Lower lobe of right lung (tissue), 2 donors: ENCODE measurements at regions not wholly inside any gene's neighbourhood (a gene's known extent, or its start where the extent isn't known, plus 50 kb on each side); places are given as distances from the start of the nearest gene placed in this dataset.

Experiments used
- ATAC-seq, 2 donors: fragments of 200-7000 bp; cut with Tn5 transposase; one replicate each; pipeline ENCODE4 v1.9.1; 2020 to 2022; ENCODE audit warnings: mild to moderate bottlenecking in 2 of 2, moderate library complexity in 2 of 2
- DNase-seq: peaks from one replicate; pipeline ENCODE4 v3.0.0-alpha.2; 2020
- H3K27ac ChIP-seq: fragments of 200-600 bp; one replicate; pipeline ENCODE4 v1.8.0; 2022
- H3K27me3 ChIP-seq: fragments of 200-600 bp; one replicate; pipeline ENCODE4 v1.8.0; 2022; ENCODE audit warnings: low read depth
- H3K36me3 ChIP-seq: fragments of 200-600 bp; one replicate; pipeline ENCODE4 v1.8.0; 2022; ENCODE audit warnings: mild to moderate bottlenecking
- H3K4me1 ChIP-seq: fragments of 200-600 bp; one replicate; pipeline ENCODE4 v1.8.0; 2022
- H3K4me3 ChIP-seq: fragments of 200-600 bp; one replicate; pipeline ENCODE4 v1.8.0; 2022; ENCODE audit warnings: mild to moderate bottlenecking
- H3K9me3 ChIP-seq: fragments of 200-600 bp; one replicate; pipeline ENCODE4 v1.8.0; 2022
- intact Hi-C: fragments of 100-400 bp; cut with DNase I; formaldehyde crosslinking; loops from one replicate; pipeline ENCODE4 v1.11.0; 2022
- TF ChIP-seq, protein P1 (sequence below): fragments of 200-600 bp; IDR thresholded peaks from one replicate; pipeline ENCODE4 v1.8.0; 2022; ENCODE audit warnings: antibody characterized with exemption, mild to moderate bottlenecking
- donor health status: DM: no; HTN: yes; CAD: no; lungs with severe emphysema.

DNA sequence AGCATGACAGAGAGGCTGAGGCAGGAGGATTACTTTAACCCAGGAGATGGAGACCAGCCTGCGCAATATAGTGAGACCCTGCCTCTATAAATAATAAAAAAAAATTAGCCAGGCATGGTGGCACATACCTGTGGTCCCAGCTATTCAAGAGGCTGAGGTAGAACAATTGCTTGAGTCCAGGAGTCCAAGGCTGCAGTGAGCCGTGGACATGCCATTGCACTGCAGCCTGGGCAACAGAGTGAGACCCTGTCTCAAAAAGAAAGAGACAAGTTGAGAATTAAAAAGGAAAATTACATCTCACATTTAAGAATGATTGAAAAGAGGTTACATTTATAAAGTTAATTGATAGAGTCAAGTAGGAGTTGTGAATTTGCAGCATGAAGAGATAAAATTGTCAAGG lies 91.4 kb upstream of the TMPO start:
- no peaks in the 10 kb centered on the region for H3K9me3 ChIP-seq
- intact Hi-C loops, result loop anchor here (5.0 kb wide), 1 partner anchor 88 kb away; no protein-coding TSS in a partner anchor
- H3K36me3 ChIP-seq, result no peaks in the 10 kb centered on the region
- TF ChIP-seq, protein P1, sequence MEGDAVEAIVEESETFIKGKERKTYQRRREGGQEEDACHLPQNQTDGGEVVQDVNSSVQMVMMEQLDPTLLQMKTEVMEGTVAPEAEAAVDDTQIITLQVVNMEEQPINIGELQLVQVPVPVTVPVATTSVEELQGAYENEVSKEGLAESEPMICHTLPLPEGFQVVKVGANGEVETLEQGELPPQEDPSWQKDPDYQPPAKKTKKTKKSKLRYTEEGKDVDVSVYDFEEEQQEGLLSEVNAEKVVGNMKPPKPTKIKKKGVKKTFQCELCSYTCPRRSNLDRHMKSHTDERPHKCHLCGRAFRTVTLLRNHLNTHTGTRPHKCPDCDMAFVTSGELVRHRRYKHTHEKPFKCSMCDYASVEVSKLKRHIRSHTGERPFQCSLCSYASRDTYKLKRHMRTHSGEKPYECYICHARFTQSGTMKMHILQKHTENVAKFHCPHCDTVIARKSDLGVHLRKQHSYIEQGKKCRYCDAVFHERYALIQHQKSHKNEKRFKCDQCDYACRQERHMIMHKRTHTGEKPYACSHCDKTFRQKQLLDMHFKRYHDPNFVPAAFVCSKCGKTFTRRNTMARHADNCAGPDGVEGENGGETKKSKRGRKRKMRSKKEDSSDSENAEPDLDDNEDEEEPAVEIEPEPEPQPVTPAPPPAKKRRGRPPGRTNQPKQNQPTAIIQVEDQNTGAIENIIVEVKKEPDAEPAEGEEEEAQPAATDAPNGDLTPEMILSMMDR, result no peak
- H3K27ac ChIP-seq, result no peak overlapping the region
- DNase-seq (no peak), ATAC-seq (no peak)
- H3K4me3 ChIP-seq, result no peak overlapping the region
- peaks cover 24% of the 10 kb centered on the region for H3K4me1 ChIP-seq
- H3K27me3 ChIP-seq, result no peaks in the 10 kb centered on the region

DNA sequence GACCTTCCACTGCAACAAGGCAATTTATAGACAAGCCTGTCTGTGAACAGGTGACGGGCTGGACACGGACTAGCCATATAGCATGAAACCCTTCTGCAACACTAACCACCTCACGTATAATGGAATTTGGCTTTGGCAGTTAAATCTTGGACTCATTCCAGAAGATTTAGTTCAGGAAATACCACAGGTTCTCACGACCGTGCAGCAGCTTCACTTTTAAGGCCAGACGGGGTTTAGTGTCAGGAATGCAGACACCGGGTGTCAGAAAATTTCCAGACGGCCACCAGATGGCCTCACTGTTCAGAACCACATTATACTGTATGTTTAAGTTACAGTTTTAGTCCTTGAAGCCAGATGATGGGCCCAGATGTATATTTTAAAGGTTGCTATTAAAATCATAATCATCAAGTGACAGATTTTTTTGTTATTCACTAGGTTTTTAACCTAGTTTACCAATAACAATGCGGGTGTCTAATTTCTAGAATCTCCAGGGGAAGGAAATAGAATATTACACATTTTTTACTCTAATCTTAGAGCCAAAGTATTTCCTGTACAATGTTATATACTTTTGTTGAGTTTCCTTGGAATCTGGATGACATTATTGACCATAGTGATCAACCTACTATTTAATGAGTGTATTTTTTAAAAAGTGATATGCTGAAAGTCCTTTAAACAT lies 90.5 kb upstream of the TMPO start:
- Histone ChIP-seq H3K36me3 (no peaks in the 10 kb centered on the region), H3K27me3 (no peaks in the 10 kb centered on the region), H3K27ac (no peak overlapping the region), H3K4me3 (no peak overlapping the region), H3K9me3 (no peaks in the 10 kb centered on the region), H3K4me1 (peaks cover 15% of the 10 kb centered on the region)
- ATAC-seq, result peak; percentile 75 to 84
- DNase-seq, result peak; percentile 60
- TF ChIP-seq, protein P1, result peak; percentile 71
- intact Hi-C loops, result loop anchor here (5.0 kb wide), 1 partner anchor 87 kb away; no protein-coding TSS in a partner anchor

DNA sequence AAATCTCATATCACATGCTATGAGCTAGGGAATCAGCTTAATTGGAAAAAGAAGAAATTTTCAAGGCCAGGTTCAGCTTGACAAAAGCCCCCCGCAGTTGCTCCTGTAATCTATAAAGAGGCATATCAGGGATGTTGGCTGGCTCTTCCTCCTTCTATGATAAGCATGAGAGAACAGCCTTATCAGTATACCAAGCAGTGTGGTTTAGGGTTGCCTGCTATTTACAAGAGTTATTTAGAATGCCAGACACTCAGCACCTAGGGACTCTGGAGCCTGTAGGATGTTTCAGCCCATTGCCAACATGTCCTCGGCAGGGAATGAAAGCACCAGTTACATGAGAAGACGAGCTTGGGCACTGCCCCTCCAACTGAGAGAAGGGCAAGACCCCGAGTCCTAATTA lies 89.5 kb upstream of the TMPO start:
- ATAC-seq (no peak), DNase-seq (no peak)
- no peaks in the 10 kb centered on the region for H3K27me3 ChIP-seq
- no peaks in the 10 kb centered on the region for H3K36me3 ChIP-seq
- TF ChIP-seq, protein P1, result no peak
- H3K27ac ChIP-seq, result no peak overlapping the region
- no peaks in the 10 kb centered on the region for H3K9me3 ChIP-seq
- intact Hi-C loops, result no loop called here
- H3K4me3 ChIP-seq, result no peak overlapping the region
- peaks cover 9% of the 10 kb centered on the region for H3K4me1 ChIP-seq

DNA sequence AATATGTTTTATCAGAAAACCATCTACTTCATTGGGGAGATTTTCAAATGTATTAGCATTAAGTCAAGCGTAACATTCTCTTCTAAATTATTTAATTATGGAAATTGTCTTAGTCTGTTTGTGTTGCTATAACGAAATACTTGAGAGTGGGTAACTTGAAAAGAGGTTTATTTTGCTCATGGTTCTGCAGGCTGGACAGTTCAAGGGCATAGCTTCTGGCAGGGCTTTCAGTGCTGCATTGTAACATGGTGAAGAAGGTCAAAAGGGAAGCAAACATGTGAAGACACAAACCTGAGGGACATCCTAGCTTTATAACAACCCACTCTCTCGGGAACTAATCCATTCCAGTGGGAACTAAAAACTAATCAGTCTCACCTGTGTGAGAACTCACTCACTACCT lies 84.3 kb upstream of the TMPO start:
- DNase-seq (no peak), ATAC-seq (no peak)
- H3K4me3 ChIP-seq, result no peak overlapping the region
- H3K27me3 ChIP-seq, result no peaks in the 10 kb centered on the region
- no peak overlapping the region for H3K27ac ChIP-seq
- no peaks in the 10 kb centered on the region for H3K4me1 ChIP-seq
- TF ChIP-seq, protein P1, result no peak
- intact Hi-C loops, result no loop called here
- H3K36me3 ChIP-seq, result no peaks in the 10 kb centered on the region
- H3K9me3 ChIP-seq, result no peaks in the 10 kb centered on the region

DNA sequence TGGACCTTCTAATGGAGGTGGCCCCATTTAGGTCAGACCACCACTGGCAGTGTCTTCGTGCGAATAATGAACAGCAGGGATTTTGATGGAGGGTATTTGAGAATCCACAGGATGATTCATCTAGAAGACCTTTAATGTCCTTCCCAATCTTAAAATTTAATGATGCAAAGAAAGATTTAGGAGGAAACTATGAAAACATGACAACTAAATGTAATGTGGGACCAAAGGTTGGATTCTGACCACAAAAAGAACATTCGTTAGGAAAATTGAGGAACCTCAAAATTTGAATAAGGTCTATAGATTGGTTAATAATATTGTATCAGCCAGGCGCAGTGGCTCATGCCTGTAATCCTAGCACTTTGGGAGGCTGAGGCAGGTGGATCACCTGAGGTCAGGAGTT lies 78.2 kb upstream of the TMPO start:
- DNase-seq, result no peak
- Histone ChIP-seq H3K27ac (no peak overlapping the region), H3K4me1 (peaks cover 29% of the 10 kb centered on the region), H3K36me3 (no peaks in the 10 kb centered on the region), H3K9me3 (no peaks in the 10 kb centered on the region), H3K4me3 (no peak overlapping the region), H3K27me3 (no peaks in the 10 kb centered on the region)
- TF ChIP-seq, protein P1, result no peak
- intact Hi-C loops, result no loop called here
- ATAC-seq, result peak in 1 of 2 donors; percentile 7
